OCI-LY3 (cell line): ENCODE measurements at regions not wholly inside any gene's neighbourhood (a gene's known extent, or its start where the extent isn't known, plus 50 kb on each side); places are given as distances from the start of the nearest gene placed in this dataset.

Experiments used
- H2AFZ ChIP-seq: fragments of 200-600, 300-600 bp; shearing (Covaris generic); 2 replicates; pipeline ENCODE4 v1.6.0; 2014; ENCODE audit warnings: antibody characterized with exemption, low read depth, low read length
- H3K27ac ChIP-seq: fragments of 200-600, 300-600 bp; sonication (generic); 2 replicates; pipeline ENCODE4 v1.5.1; 2014; ENCODE audit warnings: mild to moderate bottlenecking, low read length, moderate library complexity, mixed read lengths
- H3K27me3 ChIP-seq: fragments of 200-600, 300-600 bp; sonication (generic); 2 replicates; pipeline ENCODE4 v1.6.1; 2014; ENCODE audit warnings: low read depth, low read length, mixed read lengths
- H3K36me3 ChIP-seq: fragments of 200-600, 300-600 bp; sonication (generic); replicated peaks from 2 replicates; pipeline ENCODE3; 2014; ENCODE audit warnings: low read depth, low read length, mixed read lengths
- H3K4me1 ChIP-seq: fragments of 300-600, 200-600 bp; sonication (generic); 2 replicates; pipeline ENCODE4 v1.6.1; 2014; ENCODE audit warnings: low read length, mixed read lengths
- H3K4me2 ChIP-seq: fragments of 200-600, 300-600 bp; sonication (generic); 2 replicates; pipeline ENCODE4 v1.6.1; 2014; ENCODE audit warnings: low read length, mixed read lengths
- H3K4me3 ChIP-seq: fragments of 300-600, 200-600 bp; sonication (generic); 2 replicates; pipeline ENCODE4 v1.5.1; 2014; ENCODE audit warnings: antibody characterized with exemption, mild to moderate bottlenecking, low read length, moderate library complexity
- H3K79me2 ChIP-seq: fragments of 300-600, 200-600 bp; shearing (Covaris generic); 2 replicates; pipeline ENCODE4 v1.6.1; 2014; ENCODE audit warnings: mild to moderate bottlenecking, low read length, mixed read lengths
- H3K9ac ChIP-seq: fragments of 300-600, 200-600 bp; shearing (Covaris generic); 2 replicates; pipeline ENCODE4 v1.6.0; 2014; ENCODE audit warnings: mild to moderate bottlenecking, low read length, moderate library complexity
- H3K9me3 ChIP-seq: fragments of 200-600, 300-600 bp; shearing (Covaris generic); 2 replicates; pipeline ENCODE4 v1.6.1; 2014; ENCODE audit warnings: low read length, mixed read lengths; ENCODE audit not compliant: insufficient read depth
- H4K20me1 ChIP-seq: fragments of 200-600, 300-600 bp; sonication (generic); 2 replicates; pipeline ENCODE4 v1.6.1; 2016; ENCODE audit warnings: low read length, mixed read lengths; ENCODE audit not compliant: insufficient read depth
- CTCF ChIP-seq: fragments of 200-600, 300-600 bp; sonication (generic); IDR thresholded peaks from 2 replicates; pipeline ENCODE4 v1.5.1; 2014; ENCODE audit warnings: antibody characterized with exemption, low read length, low read depth
- EZH2phosphoT487 ChIP-seq: fragments of 200-600 bp; shearing (Covaris generic); IDR thresholded peaks from 2 replicates; pipeline ENCODE4 v1.6.1; 2018; ENCODE audit warnings: antibody characterized with exemption, mixed run types, low read depth

- no peak overlapping the region for H2AFZ ChIP-seq
- no peaks in the 10 kb centered on the region for H3K27me3 ChIP-seq
- H3K9me3 ChIP-seq = peaks cover 4% of the 10 kb centered on the region; the same call in 1 of the 2 replicates
- H3K9ac ChIP-seq = no peak overlapping the region
- no peaks in the 10 kb centered on the region for H3K4me1 ChIP-seq
- TF ChIP-seq EZH2phosphoT487 (no peak), CTCF (no peak)
- no peaks in the 10 kb centered on the region for H4K20me1 ChIP-seq
- H3K36me3 ChIP-seq = peaks cover 42% of the 10 kb centered on the region
- H3K79me2 ChIP-seq = no peaks in the 10 kb centered on the region
- H3K4me3 ChIP-seq = no peak overlapping the region
- no peak overlapping the region for H3K4me2 ChIP-seq
- no peak overlapping the region for H3K27ac ChIP-seq
These were observed 68.5 kb upstream of the ZNF746 start for GRCh38 chr7:149566103-149566502.

GRCh38 chr7:149565096-149565382, 67.4 kb upstream of the ZNF746 start:
- Histone ChIP-seq H2AFZ (no peak overlapping the region), H3K36me3 (peaks cover 40% of the 10 kb centered on the region), H3K9me3 (peaks cover 4% of the 10 kb centered on the region; the same call in 1 of the 2 replicates), H3K4me2 (no peak overlapping the region), H3K79me2 (no peaks in the 10 kb centered on the region), H3K4me3 (no peak overlapping the region), H3K4me1 (no peaks in the 10 kb centered on the region), H3K9ac (no peak overlapping the region), H4K20me1 (no peaks in the 10 kb centered on the region), H3K27ac (no peak overlapping the region), H3K27me3 (no peaks in the 10 kb centered on the region)
- TF ChIP-seq CTCF (no peak), EZH2phosphoT487 (no peak)

- H3K9me3 ChIP-seq = 0 out of 2 replicates have a peak, but pooled peaks cover 4% of the 10 kb centered on the region
- no peaks in the 10 kb centered on the region for H3K4me1 ChIP-seq
- H3K27me3 ChIP-seq = no peaks in the 10 kb centered on the region
- H3K27ac ChIP-seq = no peak overlapping the region
- H3K4me2 ChIP-seq = no peak overlapping the region
- H4K20me1 ChIP-seq = no peaks in the 10 kb centered on the region
- H3K36me3 ChIP-seq = peaks cover 36% of the 10 kb centered on the region
- no peak for TF ChIP-seq EZH2phosphoT487
- TF ChIP-seq CTCF = no peak
- no peak overlapping the region for H3K9ac ChIP-seq
- H2AFZ ChIP-seq = no peak overlapping the region
- no peak overlapping the region for H3K4me3 ChIP-seq
- no peaks in the 10 kb centered on the region for H3K79me2 ChIP-seq
These were observed 66.9 kb upstream of the ZNF746 start for GRCh38 chr7:149564340-149565095.

GRCh38 chr7:149562602-149563001, 65.0 kb upstream of the ZNF746 start:
- no peak for TF ChIP-seq CTCF
- no peak for TF ChIP-seq EZH2phosphoT487
- Histone ChIP-seq H3K27ac (no peak overlapping the region), H3K4me2 (no peak overlapping the region), H3K4me3 (no peak overlapping the region), H2AFZ (no peak overlapping the region), H3K36me3 (peaks cover 26% of the 10 kb centered on the region), H3K4me1 (no peaks in the 10 kb centered on the region), H3K9me3 (no peaks in the 10 kb centered on the region), H4K20me1 (no peaks in the 10 kb centered on the region), H3K9ac (no peak overlapping the region), H3K27me3 (no peaks in the 10 kb centered on the region), H3K79me2 (no peaks in the 10 kb centered on the region)
